Hematopoietic multipotent progenitor cell treated with erythropoietin and hydrocortisone succinate and interleukin-3 and kit ligand, for 6 days (in vitro differentiated cells): ENCODE measurements at regions not wholly inside any gene's neighbourhood (a gene's known extent, or its start where the extent isn't known, plus 50 kb on each side); places are given as distances from the start of the nearest gene placed in this dataset.
A peak's percentile ranks its signal among the peaks of the same experiment; 100 is the strongest.
"Not testable (repeated sequence)": the region's sequence is repeated elsewhere in the genome, so short reads cannot be mapped to it uniquely, and the experiment has no call there.

ENCODE experiments used
- DNase-seq: peaks from one replicate; pipeline ENCODE4 v3.0.0-alpha.2; 2015

DNA sequence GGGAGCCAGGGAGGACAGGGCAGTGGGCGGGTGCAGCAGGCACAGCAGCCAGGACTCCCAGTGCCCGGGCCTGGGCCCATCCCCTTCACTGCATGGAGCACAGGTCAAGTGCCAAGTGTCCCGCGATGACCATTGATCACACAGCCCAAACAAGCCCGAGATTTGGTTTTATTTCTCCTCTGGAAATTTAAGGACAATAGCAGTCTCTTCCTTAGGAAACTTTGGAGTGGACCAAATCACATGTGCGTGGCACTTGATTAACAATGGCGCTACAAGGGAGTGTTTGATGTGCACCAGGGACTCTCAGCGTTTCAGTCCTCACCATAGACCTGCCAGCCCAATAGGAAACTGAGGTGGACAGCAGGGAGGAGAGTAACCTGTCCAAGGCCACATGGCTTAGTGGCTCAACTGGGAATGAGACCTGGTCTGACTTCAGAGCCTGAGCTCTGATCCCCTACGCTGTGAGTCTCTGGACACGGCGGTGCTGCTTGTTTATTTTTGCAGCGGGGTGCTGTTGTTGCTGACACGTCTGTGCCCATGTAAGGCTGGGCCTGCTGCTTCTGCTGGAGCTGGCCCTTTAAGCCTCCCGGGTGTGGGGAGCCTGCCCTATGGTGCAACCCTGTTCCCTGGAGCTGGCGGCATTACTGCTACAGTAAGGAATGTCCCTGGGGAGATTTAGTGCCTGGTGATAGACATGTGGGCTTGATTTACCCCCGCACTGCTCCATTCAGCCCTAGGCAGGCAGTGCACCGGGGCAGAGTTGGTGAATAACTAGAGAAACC is 194.2 kb downstream of the INHBB start:
- no peak for DNase-seq

DNA sequence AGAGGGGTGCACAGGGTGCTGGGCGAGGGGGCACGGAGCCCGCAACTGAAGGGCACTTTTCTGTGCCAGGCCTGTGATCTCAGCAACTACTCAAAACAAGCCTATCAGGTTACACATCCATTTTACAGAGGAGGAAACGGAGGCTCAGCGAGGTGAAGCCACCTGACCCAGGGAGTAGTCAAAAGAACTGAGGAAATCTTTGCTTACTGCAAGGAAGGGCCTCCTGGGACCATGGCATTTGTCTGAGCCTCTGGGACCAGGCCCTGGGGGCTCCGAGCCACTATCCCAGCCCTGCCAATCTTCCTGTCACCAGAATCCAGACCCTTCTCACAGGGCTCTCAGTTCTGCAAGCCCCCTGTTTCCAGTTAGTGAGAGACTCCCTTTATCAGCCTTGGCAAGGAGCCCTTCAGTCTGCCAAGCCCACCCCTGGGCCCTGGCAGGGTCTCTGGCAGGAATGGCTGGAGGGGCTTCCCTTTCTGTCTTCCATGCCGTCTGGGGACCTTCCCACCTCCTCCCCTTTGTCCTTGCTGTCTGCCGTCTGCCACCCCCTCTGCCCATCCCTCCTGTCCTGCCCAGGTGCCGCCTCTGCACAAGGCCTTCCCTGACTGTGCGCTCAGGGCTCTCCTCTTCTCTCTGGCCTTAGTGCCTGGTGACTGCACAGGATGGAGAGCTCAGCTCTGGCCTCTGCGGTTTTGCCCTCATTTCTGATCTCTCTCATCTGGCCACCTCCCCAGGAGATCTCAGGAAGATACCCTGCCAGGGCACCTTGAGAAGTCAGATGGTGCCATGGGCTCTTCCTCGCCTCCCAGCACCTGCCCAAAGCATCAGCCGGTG is 194.7 kb upstream of the GLI2 start:
- no peak for DNase-seq

DNA sequence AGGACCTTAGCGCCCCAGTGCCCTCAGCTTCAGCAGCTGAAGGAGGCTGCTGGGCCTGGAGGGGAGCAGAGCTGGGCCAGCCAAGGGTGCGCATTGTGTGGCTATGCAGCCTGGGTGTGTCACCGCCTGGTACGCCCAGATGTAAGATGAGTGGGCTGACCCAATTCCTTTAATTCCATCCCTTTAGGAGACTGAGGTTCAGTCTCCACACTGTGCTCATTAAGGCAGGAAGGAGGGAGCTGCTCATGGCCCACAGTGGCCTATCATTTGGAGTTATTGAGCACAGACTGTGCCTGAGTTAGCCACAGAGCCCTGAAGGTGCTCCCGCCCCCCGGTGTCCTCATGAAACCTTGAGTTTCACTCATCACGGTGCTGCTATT is 194.1 kb upstream of the GLI2 start:
- no peak for DNase-seq

DNA sequence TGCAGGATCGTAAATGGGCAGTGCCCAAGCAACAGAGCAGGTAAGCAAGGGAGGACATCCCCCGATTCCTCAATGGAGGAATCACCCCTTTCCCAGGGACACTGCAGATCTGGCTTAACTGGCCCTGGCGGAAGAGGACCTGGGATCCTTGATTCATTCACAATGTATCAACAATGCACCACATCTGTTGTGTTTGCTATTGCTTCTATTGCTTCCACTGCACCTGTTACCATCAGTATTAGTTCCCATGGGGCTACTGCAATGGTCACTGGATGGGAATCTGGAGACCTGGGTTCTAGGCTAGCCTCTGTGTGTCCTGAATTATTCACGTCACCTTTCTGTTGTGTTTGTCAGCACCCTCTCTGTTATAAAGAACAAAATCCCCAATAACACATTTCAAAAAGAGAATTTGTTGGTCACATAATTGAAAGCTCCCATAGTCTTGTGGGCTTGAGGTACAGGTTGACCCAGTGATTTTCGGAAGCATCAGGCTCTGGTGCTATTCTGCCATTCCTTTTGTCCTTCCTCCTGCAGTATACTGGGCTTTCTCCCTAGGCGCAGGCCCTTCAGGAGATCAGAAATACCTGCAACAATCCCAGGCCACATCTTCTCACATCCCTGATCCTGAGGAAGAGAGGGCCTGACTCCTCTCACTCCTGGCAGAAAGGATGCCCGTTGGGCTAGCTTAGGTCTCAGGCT is 193.5 kb upstream of the GLI2 start:
- DNase-seq: no peak

DNA sequence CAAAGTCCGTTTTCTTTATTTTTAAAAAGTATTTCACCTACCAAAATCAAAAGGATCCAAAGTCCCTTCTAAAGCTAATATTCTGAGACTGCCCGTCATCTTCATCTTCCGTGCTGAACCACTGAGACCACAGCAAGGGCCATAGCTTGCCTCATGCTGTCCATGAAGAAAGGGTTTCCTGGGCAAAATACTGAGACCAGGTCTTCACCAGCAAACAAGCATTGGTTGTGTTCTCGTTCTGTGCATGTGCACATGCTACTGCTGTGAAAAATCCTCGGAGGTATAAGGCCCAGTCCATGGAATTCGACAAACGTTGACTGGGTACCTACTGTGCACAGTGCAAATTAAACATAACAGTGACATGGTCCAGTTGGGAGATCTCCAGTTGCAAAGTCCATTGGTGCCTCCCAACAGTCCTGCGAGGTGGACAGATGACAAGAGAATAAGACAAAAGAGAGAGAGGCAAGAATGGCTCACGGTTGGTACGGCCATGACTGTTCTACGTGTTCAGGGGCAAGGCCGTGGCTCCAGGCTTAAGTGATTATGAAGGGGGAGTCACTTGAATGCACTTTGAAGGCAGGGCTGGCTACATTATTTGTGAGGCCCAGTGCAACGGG is 192.6 kb upstream of the GLI2 start:
- DNase-seq: no peak

DNA sequence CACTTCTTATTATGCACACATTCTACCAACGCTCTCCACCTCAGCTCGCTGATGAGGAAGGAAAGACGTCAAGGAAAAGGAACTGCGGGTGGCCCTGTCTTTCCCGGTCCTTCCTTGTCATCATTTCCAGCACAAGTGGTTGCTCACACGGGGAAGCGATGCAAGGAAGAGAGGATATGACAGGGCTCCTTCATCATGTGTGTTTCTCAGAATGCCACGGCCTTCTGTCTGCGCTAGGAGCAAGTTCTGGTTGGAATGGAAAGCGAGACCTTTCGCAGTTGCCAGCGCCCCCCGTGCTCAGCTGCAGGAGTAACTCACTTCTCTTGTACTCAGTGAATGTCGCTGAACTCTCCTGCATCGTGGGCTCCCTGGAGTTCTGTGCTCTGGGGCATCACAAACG is 191.8 kb upstream of the GLI2 start:
- no peak for DNase-seq

DNA sequence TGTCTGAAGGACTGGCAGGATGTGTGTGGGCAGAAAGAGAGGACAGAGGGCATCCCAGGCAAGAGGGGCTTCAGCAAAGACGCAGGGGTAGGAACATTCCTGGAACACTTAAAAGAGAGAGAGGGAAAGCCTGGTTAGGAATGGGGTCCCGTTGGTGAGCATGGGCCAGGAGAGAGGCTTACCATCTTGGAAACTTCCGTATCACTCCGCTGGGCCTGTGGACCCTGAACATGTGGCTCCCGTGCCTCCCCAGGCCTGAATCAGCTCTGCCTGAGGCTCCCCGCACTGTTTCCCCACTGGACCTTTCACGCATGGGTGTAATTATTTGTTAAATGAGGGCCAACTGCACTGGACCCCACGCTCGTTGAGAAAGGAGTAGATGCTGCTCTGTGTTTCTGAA is 191.1 kb upstream of the GLI2 start:
- no peak for DNase-seq

DNA sequence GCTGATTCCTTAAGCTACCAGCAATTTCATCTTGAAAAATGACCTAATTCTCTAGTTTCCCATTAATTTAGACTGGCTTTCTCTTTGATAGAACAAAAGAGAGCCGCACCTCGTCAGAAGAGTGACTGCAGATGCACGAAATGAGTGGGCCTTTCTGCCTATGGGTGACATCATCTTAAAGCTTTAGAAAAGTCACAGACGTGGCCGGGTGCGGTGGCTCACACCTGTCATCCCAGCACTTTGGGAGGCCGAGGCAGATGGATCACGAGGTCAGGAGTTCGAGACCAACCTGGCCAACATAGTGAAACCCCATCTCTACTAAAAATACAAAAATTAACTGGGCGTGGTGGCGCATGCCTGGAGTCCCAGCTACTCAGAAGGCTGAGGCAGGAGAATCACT is 190.7 kb upstream of the GLI2 start:
- DNase-seq: not testable (repeated sequence)

DNA sequence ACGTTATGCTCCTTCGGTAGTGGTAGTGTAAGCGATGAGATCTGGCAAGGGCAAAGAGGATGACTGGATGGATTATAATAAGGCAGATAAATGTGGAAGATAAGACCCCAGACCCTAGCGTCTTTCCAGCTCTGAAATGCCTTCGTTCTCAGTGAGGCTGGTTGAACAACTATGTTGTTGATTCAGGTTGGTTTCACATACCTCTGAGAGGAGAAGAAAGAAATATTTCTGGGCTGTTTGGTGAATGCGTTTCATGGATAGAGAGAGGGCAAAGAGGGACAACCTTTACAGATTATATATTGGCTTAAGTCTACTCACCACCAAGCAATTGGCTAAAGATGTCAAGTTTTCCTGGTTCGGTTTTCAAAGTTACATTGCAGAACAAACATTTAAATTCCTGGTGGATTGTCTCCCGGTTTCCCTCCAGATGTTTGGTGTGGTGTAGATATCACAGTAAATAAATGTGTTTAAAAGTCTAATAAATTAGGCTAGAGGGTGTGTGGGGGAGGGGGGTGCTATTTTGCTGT is 190.1 kb upstream of the GLI2 start:
- DNase-seq: no peak

DNA sequence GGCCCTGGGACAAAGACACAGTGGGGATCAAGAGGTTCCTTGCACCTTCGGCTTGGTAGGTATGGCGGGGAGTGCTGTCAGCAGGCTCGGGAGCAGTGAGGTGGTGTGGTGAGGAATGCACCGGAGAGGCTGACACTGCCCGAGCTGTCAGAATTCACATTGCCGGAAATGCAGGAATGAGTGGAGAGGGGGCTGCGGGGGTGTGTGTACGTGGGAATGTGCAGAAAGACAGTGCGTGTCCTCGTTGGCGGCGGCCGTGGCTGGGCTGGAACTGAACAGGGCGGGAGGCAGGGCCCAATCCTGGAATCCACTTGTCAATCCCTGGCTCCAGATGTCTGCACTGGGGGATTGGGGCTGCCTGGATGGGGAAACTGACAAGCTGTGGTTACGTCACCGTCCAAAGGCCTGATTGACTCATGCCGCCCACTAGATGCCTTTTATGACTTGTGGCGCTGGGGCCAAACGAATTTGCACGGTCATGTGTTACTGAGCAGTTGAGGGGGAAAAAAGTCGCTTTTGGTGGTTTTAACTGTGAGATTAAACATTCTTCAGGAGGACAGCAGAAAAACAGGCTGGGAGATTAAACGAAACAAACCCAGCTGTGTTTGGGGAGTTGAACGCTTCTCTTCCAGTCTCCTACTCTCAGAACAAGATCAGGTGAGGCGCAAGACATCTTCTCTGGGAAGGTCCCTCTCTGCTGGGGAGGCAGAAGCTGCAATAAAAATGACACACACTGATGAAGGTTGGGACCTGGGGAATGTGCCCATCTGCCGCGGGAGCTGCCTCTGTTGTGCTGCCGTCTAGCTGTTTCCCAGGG is 189.4 kb upstream of the GLI2 start:
- DNase-seq: no peak

DNA sequence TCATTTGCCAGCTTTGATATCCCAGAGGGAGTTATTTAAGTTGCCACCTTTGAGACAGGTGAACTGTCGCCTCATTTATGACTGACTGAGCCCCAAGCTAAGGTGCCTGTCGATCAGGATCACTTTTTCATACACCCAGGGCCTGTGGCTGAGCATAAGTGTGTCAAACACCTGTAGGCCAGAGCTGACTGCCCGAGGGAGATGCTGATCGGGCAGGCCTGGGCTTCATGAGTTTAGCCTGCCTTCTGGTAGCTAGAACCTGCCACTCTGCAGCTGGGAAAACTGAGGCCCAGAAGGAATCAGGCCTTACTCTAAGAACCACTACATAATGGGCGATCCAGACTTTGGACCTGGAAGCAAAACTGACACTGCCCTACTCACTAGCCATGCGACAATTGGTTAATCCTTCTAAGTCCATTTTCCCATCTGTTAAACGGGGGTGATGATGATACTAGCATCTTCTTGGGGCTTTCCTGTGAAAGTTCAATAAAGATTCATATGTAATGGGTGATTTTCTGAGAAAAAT is 188.7 kb upstream of the GLI2 start:
- DNase-seq: no peak

DNA sequence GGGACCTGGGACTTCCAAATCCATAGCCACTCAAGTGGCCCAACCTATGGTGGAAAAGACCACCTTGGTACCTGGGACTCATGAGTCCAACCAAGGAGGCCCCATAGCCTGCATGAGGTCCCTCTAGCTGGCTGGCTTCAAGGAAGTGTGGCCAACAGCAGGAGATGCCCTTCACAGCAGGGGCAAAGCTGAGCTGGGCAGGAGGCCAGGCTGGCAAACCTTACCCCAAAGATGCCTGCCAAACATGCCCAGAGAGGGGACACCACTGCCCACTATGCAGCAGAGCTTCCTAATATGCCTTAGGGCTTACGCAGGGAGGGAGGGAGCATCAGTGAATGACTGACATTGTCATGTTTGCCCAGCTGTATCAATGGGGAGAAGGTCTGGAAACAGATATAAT is 188.0 kb upstream of the GLI2 start:
- no peak for DNase-seq

DNA sequence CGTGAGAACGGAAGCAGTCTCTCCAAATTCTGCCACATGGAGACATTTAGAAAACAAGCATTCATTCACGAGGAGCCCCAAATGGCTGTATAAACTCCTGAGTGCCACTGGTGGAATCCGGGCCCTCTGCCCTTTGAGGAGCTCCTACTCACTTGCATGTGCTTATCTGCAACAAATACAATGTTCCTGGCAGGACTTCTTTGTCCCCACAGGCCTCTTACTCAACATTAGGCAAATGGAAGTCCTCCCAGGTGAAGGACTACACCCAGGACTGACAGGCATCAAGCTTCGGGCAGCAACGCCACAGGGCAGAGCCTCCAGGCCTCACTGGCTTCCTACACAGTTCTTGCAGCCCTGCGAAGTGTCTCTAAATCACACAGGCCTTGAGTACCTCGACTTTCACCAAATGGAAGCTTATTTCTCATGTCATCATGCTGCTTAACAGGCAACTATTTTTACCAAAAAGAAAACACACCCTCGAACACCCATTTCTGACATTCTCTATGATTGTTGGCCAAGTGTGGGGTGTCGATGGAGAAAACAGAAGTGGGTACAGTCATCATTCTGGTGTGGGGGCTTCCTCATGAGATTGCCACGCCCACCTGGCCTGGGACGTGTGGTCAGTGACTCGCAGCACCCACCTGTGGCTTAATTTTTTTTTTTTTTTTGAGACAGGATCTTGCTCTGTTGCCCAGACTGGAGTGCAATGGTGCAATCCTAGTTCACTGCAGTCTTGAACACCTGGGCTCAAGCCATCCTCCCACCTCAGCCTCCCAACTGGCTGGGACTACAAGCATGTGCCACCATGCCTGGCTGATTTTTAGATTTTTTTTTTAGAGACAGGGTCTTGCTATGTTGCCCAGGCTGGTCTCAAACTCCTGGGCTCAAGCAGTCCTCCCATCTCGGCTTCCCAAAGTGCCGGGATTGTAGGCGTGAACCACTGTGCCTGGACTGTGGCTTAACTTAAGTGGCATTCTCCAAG is 186.8 kb upstream of the GLI2 start:
- no peak for DNase-seq

DNA sequence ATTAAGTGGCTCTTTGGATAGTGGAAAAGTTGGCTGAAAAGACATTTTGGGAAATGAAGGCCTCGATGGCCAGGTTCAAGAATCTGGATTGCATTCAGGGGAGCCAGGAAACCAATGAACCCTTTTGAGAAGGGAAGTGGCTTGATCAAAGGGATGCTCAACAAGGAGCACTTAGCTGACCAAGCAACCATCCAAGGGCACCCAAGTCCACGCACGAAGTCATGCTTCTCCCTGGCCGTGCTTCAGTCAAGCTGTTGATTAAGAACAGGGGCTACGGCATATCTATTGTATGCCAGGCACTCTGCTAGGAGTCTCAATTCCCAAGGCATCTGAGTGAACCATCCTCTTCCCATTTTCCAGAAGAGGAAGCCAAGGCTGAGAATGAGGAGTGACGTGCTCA is 185.8 kb upstream of the GLI2 start:
- DNase-seq: no peak

DNA sequence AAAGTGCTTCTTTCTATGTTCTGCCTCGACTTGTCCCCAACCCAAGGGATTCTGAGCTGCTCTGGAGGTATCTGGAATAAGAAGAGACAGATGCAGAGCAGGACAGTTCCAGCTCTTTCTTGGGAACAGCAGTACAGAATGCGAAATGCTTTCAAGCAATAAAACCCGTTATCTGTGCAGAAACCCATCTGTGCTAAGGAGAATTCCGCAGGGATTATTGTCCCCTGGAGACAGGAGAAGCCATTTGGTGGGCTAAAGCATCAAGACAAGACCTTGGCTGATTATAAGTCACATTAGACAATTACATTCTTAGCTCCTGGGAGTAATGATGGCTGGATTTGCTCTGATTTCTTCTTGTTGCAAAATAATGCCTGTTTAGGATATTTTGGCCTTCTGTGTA is 185.4 kb upstream of the GLI2 start:
- DNase-seq: no peak

DNA sequence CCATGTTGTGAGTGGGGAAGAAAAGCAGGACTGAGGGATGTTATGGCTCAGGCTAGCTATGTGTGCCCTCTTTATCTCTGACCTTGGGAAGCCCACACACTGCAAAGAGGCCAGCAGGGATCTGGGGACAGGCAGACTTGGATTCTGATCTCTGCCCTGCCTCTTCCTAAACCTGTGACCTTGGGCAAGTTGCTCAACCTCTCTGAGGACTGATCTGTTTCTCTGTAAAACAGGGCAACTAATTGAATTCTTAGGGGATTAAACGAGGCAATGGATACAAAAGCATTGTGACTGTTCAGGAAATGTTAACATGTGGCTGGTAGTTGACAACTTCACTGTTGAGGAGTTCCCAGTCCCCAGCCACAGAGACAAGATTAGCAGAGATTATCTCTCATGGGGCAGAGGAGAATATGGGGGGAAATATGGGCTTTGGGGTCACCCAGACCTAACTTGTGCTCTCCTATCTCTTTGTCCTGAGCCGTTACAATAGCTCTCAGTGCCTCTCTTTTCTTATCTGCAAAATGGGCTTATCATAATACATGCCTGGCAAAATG is 184.7 kb upstream of the GLI2 start:
- DNase-seq: peak; percentile 74

DNA sequence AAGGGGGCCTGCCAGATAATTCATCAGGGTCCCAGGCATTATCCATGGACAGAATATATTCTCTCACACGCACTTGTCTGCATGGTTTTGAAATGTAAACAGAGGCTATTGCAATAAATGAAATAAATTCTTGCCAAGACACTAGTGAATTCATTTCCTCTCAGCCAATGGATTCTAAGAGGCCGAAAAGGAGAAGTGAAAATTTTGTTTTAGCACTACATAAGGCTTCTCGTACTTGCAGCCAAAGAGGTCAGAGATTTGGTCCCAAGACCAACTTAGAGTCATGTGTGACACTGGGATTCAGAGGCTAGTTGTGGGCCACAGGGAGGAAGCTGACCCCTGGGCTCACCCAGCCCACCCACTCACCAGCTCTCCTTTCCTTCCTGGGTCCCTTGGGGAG is 184.1 kb upstream of the GLI2 start:
- DNase-seq: no peak

DNA sequence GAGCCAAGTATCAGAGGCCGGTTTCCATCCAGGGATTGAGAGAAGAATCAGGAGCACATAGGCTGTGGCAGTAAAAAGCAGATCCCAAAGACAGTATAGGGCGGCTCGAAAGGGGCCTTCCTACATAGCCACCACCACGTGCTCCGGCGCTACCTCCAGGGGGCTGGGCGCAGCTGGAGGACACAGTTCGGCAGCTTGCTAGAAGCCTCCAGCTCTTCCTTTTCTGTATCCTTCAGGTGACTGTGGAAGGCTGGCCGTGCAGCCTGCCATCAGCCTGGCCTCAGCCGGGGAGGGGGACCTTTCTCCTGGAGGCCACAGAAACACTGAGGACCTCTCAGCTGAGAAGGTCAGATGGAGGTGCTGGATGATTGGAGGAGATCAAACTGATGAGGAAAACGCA is 183.6 kb upstream of the GLI2 start:
- no peak for DNase-seq

DNA sequence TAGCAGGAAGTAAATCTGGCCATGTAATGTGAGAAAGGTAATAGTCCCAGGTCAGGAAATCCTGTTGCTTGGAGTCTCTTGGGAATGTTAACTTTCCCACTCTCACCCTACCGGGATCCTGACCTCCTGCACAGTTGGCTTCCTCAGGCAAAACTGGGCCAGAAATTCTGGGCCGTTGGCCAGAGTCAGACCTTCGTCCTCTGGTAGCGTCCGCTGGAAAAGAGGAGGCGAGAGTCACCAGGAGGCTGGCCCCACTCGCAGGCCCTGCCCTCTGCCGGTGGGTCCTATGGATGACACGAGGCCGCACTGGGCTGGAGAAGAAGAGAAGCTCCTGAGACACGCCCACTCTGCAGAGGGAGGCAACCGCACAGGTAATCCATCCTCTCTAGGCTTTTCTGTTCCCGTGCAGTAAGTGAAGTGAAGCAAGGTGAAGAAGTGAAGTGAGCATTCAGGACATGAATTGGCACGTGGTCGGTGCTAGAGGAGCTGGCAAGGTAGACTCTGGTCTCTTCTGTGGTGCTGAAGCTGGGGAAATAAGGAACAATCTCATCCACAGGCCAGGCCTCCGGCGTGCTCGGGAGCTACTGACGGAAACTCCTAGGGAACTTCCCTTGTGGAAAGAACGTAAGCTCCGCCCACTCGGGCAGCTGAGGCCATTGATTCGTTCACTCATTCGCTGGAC is 182.7 kb upstream of the GLI2 start:
- peak; percentile 76 for DNase-seq

DNA sequence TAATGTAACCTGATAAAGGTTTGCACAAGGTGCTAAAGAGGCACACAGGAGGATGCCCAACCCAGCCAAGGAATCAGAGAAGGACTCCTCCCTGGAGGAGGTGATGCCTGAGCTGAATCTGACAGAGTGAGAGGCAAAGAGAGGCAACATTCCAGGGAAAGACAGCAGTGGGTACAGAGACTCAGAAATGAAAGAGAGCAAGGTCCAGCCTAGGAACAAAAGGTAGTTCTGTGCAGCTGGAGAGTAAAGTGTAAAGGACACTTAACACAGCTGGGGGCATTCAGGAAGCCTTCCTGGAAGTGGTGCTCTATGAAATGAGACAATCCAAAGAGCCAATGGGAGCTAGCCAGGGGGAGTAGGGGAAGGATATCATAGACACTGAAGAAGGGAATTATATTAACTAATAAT is 181.0 kb upstream of the GLI2 start:
- no peak for DNase-seq
